GM10248 (cell line): ENCODE measurements at regions not wholly inside any gene's neighbourhood (a gene's known extent, or its start where the extent isn't known, plus 50 kb on each side); places are given as distances from the start of the nearest gene placed in this dataset.

Source experiments
- CTCF ChIA-PET: fragments of 300-600 bp; sonication (Branson Sonifier 250); formaldehyde crosslinking; extraction: SDS; loops from one replicate; lab custom pipeline; 2021; ENCODE audit warnings: antibody characterized with exemption; lab: Yijun Ruan, JAX
- POLR2A ChIA-PET: fragments of 350-650 bp; sonication (Branson Sonifier 250); formaldehyde crosslinking; extraction: SDS; loops from one replicate; lab custom pipeline; 2020; ENCODE audit warnings: antibody characterized with exemption; lab: Yijun Ruan, JAX
- DNase-seq: peaks from one replicate; pipeline ENCODE4 v3.0.0; 2012; ENCODE audit errors: extremely low spot score
- TF ChIP-seq, protein P1 (sequence below): IDR thresholded peaks from 2 replicates; pipeline ENCODE4 v1.5.1; 2012; ENCODE audit warnings: mild to moderate bottlenecking, low read depth; ENCODE audit errors: extremely low read depth, missing control alignments, control extremely low read depth

DNA sequence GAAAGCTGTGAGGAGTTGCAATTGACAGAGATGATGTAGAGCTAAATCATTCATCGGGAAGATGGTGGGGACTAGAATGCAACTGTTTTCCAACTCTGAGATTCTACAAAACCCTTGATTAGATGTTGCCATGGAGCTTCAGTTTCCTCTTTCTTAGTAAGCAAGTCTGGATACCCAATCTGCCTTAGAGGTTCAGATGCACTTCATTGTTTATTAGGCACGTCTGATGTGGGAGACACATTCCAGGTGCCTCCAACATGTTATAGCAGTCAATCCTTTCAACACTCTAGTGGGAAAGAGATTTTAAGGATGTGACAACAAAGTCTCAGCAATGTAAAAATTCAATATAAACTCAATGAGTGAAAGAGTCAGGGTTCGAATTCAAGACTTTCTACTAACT, 291.3 kb upstream of the PHYHIPL start:
- ChIA-PET CTCF (no interaction called here), POLR2A (no interaction called here)
- DNase-seq = no peak
- TF ChIP-seq, protein P1, sequence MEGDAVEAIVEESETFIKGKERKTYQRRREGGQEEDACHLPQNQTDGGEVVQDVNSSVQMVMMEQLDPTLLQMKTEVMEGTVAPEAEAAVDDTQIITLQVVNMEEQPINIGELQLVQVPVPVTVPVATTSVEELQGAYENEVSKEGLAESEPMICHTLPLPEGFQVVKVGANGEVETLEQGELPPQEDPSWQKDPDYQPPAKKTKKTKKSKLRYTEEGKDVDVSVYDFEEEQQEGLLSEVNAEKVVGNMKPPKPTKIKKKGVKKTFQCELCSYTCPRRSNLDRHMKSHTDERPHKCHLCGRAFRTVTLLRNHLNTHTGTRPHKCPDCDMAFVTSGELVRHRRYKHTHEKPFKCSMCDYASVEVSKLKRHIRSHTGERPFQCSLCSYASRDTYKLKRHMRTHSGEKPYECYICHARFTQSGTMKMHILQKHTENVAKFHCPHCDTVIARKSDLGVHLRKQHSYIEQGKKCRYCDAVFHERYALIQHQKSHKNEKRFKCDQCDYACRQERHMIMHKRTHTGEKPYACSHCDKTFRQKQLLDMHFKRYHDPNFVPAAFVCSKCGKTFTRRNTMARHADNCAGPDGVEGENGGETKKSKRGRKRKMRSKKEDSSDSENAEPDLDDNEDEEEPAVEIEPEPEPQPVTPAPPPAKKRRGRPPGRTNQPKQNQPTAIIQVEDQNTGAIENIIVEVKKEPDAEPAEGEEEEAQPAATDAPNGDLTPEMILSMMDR = no peak

DNA sequence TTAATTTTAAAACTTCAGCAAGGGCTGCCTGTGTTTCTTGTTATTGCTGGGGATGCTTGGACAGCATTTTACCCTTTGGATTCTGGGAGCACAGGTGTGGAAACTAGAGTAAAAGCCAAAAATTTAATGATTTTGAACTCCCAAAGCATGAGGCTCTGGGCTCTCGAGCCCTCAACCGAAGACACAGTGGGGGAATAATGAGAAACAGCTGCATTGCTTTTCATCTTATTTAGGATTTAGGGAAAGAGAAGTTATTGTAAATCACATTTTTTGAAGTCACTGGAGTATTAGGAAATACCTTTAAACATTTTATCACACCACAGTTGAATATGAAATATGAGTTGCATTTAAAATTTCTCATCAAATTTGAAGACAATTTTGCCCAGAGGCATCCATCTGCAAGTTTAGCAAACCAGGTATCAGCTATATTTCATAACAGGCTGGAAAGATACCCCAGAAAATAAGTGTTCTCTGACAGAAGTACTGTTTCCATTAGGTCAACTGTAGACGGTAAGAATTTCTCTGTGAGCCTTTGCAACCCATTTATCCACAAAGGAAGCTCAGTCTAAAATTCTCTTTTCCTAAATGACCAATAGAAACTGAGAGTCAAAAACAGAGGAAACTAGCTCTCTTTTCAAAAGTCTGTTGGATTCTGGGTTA, 290.6 kb upstream of the PHYHIPL start:
- POLR2A ChIA-PET = no interaction called here
- CTCF ChIA-PET = no interaction called here
- TF ChIP-seq, protein P1 = no peak
- DNase-seq = no peak

DNA sequence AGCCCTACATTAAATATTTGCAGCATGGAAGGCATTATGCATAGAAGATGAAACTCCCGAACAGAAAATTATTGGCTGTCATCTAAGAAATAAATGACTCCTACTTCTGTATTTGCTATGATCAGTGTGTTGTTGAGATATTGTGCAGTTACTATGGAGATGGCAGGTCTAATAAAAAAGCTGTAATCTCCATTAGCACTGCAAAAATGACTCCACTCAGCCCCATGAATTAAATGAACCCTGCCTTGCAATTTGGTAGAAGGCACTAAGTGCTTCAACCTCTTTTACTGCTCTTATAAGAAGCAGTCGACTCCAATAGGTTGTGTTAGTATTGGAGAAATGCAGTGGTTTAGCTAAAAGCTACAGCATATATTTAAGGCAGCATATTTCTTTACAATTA, 290.0 kb upstream of the PHYHIPL start:
- CTCF ChIA-PET = no interaction called here
- TF ChIP-seq, protein P1 = no peak
- POLR2A ChIA-PET = no interaction called here
- DNase-seq = no peak

DNA sequence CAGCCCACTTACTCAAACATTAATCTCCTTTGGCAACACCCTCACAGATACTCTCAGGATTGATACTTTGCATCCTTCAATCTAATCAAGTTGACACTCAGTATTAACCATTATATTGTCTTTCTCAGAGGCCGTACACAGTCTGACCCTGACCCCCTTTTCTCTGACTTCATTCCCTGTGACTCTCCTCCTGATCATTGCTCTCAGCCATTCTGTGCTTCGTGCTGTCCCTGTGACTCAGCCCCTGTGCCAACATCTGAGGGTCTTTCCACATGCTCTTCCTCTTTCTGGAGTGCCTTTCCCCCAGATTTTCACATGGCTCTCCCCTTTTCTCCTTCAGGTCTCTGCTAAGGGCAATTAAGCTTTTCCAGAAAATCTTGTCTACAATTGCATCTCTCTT, 289.0 kb upstream of the PHYHIPL start:
- DNase-seq = no peak
- TF ChIP-seq, protein P1 = no peak
- ChIA-PET CTCF (no interaction called here), POLR2A (no interaction called here)

DNA sequence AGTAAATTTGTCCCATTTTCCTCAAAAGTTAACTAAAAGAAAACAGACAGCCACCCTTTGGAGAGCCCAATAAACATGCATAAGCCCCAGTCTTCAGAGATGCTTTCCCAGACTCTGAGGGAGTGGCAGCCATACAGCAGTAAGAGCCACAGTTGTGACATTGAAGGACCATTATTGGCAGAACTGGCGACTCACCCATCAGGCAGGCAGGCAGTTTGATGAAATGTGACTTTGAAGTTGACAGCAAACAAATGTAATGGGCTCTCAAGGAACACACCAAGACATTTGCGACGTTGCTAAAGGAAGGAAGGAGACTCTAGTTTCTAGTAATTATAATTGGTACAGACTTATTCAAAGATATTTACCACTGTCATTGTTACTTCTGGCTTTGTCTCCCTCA, 287.5 kb upstream of the PHYHIPL start:
- TF ChIP-seq, protein P1 = no peak
- no peak for DNase-seq
- ChIA-PET CTCF (no interaction called here), POLR2A (no interaction called here)

DNA sequence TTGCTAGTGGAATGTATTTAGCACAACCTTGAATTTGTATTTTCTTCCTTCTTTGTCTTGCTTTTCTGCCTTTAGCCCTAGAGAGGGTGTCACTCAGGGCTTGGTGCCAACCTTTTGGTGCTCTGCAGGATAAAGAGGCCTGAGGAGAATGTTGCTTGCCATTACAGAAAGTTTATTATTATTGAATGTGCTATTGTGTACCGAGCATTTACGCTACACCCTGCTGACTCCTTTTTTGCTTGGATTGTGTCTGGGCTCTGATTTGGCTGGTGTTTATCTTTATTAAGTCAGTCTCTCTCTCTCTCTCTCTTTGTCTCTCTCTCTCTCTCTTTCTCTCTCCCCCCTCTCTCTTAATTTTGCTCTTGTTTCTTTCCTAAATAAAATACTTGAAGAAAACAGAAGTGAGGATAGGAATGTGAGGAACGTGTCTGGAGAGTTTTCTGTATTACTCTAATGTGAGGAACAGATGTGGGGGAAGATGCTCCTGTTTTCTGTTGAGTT, 284.4 kb upstream of the PHYHIPL start:
- POLR2A ChIA-PET = no interaction called here
- TF ChIP-seq, protein P1 = no peak
- CTCF ChIA-PET = no interaction called here
- DNase-seq = no peak
